ENCODE measurements at regions not wholly inside any gene's neighbourhood (a gene's known extent, or its start where the extent isn't known, plus 50 kb on each side); places are given as distances from the start of the nearest gene placed in this dataset.

GRCh38 chr7:33669251-33669670, 236.1 kb upstream of the BMPER start (continued):
- TF ChIP-seq ZNF430 (CRISPR knock-in tag; IDR thresholded peaks at IDR 0.05) (no peak), YEATS4 (CRISPR knock-in tag; IDR thresholded peaks at IDR 0.05; ENCODE audit: borderline replicate concordance) (no peak), FOXP1 (IDR thresholded peaks at IDR 0.05) (no peak), FOXP1 (CRISPR knock-in tag; IDR thresholded peaks at IDR 0.05) (0 out of 2 replicates have a peak, but pooled peaks have one; percentile 24), ZNF788 (CRISPR knock-in tag; IDR thresholded peaks at IDR 0.05; ENCODE audit: borderline replicate concordance) (no peak)

- Histone ChIP-seq H3K4me2 (ENCODE audit: low read depth, low read length) (no peak overlapping the region), H4K20me1 (ENCODE audit: insufficient read depth, low read length) (no peaks in the 10 kb centered on the region), H3K9me3 (ENCODE audit: low read length) (no peaks in the 10 kb centered on the region), H3K27ac (ENCODE audit: extremely low read length, insufficient read depth, low read length) (no peak overlapping the region), H3K79me2 (ENCODE audit: insufficient read depth, low read length) (no peaks in the 10 kb centered on the region), H3K4me3 (replicated peaks in 1 of 3; ENCODE audit: insufficient read depth in 1 of 3, low read depth in 2 of 3, low read length in 3 of 3) (no peak overlapping the region), H3K36me3 (replicated peaks in 1 of 2; ENCODE audit: control insufficient read depth in 1 of 2, insufficient read depth in 2 of 2, low read length in 2 of 2) (no peaks in the 10 kb centered on the region), H3K9ac (ENCODE audit: insufficient read depth, low read depth, low read length) (no peak overlapping the region), H2AFZ (ENCODE audit: low read length) (no peak overlapping the region), H3K27me3 (ENCODE audit: control insufficient read depth in 1 of 2, insufficient read depth in 2 of 2, low read length in 2 of 2) (no peaks in the 10 kb centered on the region), H3K4me1 (ENCODE audit: insufficient read depth, low read length) (peaks cover 23% of the 10 kb centered on the region)
- FAIRE-seq, result no peak
- POLR2A ChIA-PET, result no interaction called here
- CTCF ChIA-PET (ENCODE audit: low intra/inter-chr PET ratio, low total read pairs), result no interaction called here
- in situ Hi-C loops (cut with HindIII; ENCODE audit: extremely low pct_ligation_motif_present, low pct_unique_long_range_greater_than_20kb), result no loop called here
- 16% methylated on average over 3 of the region's 3 CpGs for WGBS (ENCODE audit: low lambda C conversion rate)
- intact Hi-C loops (cut with micrococcal nuclease; ENCODE audit: unreplicated experiment), result no loop called here
- no peak for DNase-seq (ENCODE audit: low spot score)
- no TSS peak for BruUV-seq (replicated peaks)
- ATAC-seq, result no peak
- TF ChIP-seq, protein P1, sequence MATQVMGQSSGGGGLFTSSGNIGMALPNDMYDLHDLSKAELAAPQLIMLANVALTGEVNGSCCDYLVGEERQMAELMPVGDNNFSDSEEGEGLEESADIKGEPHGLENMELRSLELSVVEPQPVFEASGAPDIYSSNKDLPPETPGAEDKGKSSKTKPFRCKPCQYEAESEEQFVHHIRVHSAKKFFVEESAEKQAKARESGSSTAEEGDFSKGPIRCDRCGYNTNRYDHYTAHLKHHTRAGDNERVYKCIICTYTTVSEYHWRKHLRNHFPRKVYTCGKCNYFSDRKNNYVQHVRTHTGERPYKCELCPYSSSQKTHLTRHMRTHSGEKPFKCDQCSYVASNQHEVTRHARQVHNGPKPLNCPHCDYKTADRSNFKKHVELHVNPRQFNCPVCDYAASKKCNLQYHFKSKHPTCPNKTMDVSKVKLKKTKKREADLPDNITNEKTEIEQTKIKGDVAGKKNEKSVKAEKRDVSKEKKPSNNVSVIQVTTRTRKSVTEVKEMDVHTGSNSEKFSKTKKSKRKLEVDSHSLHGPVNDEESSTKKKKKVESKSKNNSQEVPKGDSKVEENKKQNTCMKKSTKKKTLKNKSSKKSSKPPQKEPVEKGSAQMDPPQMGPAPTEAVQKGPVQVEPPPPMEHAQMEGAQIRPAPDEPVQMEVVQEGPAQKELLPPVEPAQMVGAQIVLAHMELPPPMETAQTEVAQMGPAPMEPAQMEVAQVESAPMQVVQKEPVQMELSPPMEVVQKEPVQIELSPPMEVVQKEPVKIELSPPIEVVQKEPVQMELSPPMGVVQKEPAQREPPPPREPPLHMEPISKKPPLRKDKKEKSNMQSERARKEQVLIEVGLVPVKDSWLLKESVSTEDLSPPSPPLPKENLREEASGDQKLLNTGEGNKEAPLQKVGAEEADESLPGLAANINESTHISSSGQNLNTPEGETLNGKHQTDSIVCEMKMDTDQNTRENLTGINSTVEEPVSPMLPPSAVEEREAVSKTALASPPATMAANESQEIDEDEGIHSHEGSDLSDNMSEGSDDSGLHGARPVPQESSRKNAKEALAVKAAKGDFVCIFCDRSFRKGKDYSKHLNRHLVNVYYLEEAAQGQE (IDR thresholded peaks at IDR 0.05; ENCODE audit: borderline replicate concordance in 1 of 2, low read depth in 1 of 2, low read length in 2 of 2), result no peak
- TF ChIP-seq EP300 (IDR thresholded peaks at IDR 0.05; ENCODE audit: low read depth in 2 of 2, low read length in 2 of 2) (no peak), EP300 (CRISPR knock-in tag; IDR thresholded peaks at IDR 0.05; ENCODE audit: borderline replicate concordance) (no peak), ZKSCAN8 (CRISPR knock-in tag; IDR thresholded peaks at IDR 0.05; ENCODE audit: borderline replicate concordance) (no peak), MAFK (conservative IDR thresholded peaks at IDR 0.05 in 1 of 2, IDR thresholded peaks at IDR 0.05 in 1 of 2; ENCODE audit: low read length in 2 of 2) (no peak), ZNF800 (CRISPR knock-in tag; IDR thresholded peaks at IDR 0.05) (no peak), ARID2 (CRISPR knock-in tag; IDR thresholded peaks at IDR 0.05; ENCODE audit: borderline replicate concordance) (no peak), ZNF33A (CRISPR knock-in tag; IDR thresholded peaks at IDR 0.05; ENCODE audit: borderline replicate concordance) (no peak), CHCHD3 (CRISPR knock-in tag; IDR thresholded peaks at IDR 0.05) (no peak), YEATS4 (CRISPR knock-in tag; IDR thresholded peaks at IDR 0.05; ENCODE audit: borderline replicate concordance) (no peak), PLSCR1 (CRISPR knock-in tag; IDR thresholded peaks at IDR 0.05; ENCODE audit: borderline replicate concordance) (no peak)
Observed at GRCh38 chr7:33671531-33672262, 233.6 kb upstream of the BMPER start.

All from HepG2 (cell line).